ENCODE measurements at regions not wholly inside any gene's neighbourhood (a gene's known extent, or its start where the extent isn't known, plus 50 kb on each side); places are given as distances from the start of the nearest gene placed in this dataset.

DNA sequence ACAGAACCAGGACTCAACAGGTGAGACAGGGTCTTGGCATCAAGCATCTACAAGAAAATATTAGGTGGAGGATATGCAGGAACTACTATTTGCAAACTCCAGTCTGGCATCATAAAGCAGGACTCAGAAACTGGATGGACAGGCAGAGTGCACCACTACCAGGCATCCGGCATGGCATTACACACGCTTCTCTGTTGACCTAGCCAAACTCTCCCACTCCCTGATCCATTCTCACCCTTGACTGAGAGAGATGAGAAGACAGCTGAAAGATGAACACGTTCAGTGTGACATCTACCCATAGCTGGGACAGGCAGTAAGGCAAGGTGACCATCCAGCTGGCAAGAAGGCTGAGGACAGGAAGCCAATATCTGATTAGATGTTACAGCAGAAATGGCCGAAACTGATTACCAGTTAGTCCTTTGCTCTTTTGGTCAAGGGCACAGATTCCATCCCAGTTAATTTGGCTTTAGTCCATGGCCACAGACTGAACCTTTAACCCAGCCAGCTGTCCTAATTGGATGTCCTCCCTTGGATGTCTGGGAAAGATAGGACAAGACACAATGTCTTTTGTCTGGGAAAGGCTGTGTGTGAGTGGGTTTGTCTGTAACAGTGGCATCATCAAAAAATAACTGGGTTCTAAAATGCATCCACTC, 71.6 kb downstream of the BBS10 start:
- H3K9me3 ChIP-seq (ENCODE audit: insufficient read depth, low read depth): no peaks in the 10 kb centered on the region
- TF ChIP-seq, protein P1, sequence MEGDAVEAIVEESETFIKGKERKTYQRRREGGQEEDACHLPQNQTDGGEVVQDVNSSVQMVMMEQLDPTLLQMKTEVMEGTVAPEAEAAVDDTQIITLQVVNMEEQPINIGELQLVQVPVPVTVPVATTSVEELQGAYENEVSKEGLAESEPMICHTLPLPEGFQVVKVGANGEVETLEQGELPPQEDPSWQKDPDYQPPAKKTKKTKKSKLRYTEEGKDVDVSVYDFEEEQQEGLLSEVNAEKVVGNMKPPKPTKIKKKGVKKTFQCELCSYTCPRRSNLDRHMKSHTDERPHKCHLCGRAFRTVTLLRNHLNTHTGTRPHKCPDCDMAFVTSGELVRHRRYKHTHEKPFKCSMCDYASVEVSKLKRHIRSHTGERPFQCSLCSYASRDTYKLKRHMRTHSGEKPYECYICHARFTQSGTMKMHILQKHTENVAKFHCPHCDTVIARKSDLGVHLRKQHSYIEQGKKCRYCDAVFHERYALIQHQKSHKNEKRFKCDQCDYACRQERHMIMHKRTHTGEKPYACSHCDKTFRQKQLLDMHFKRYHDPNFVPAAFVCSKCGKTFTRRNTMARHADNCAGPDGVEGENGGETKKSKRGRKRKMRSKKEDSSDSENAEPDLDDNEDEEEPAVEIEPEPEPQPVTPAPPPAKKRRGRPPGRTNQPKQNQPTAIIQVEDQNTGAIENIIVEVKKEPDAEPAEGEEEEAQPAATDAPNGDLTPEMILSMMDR (conservative IDR thresholded peaks at IDR 0.05): no peak
- no peak for TF ChIP-seq EZH2 (IDR thresholded peaks at IDR 0.05; ENCODE audit: low read depth)
- no peak overlapping the region for H3K4me2 ChIP-seq
- no TSS peak for BruUV-seq (replicated peaks)
- H4K20me1 ChIP-seq (ENCODE audit: insufficient read depth): no peaks in the 10 kb centered on the region
- no peak for DNase-seq
- ChIA-PET POLR2A (ENCODE audit: unreplicated experiment) (no interaction called here), CTCF (no interaction called here)
- no peaks in the 10 kb centered on the region for H3K9me2 ChIP-seq (ENCODE audit: insufficient read depth)
- H2AFZ ChIP-seq: no peak overlapping the region
- H3K4me1 ChIP-seq (replicated peaks; ENCODE audit: insufficient read depth): no peaks in the 10 kb centered on the region
- intact Hi-C loops (cut with micrococcal nuclease; ENCODE audit: unreplicated experiment): no loop called here
- no peak overlapping the region for H3K27ac ChIP-seq
- H3F3A ChIP-seq (ENCODE audit: insufficient read depth, low read depth): no peaks in the 10 kb centered on the region
- H3K4me3 ChIP-seq: no peak overlapping the region
- H3K36me3 ChIP-seq (ENCODE audit: low read depth): no peaks in the 10 kb centered on the region
- no peaks in the 10 kb centered on the region for H3K27me3 ChIP-seq (ENCODE audit: insufficient read depth, low read depth)
- H3K79me2 ChIP-seq (ENCODE audit: low read depth): no peaks in the 10 kb centered on the region

DNA sequence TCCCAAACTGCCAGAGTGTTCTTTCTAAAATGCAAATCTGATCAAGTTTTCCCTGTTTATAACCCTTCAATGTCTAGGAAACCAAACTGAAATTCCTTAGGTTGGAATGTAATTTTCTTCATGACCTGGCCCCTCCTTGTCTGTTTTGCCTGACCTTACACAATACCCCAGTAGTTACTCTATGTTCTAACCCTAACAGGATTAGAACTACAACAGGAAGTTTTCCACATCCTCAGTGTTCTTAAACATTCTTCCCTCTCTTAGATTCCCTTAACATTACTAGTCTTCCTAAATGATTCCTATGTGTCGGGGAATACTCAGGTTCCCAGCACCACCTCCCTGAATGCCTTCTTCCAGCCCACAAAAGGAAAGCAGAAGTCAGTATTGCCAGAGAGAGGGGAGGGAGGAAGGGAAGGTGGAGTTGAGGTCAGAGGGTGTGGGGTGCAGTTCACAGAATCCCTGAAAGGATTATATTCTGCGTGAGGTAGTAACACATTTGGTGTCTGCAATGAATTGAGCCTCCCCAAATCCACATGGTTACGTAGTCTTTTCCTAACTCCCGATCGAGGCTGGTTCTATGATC, 72.6 kb downstream of the BBS10 start:
- no peak for TF ChIP-seq EZH2 (IDR thresholded peaks at IDR 0.05; ENCODE audit: low read depth)
- TF ChIP-seq, protein P1 (conservative IDR thresholded peaks at IDR 0.05): no peak
- CTCF ChIA-PET: no interaction called here
- BruUV-seq (replicated peaks): no TSS peak
- no peaks in the 10 kb centered on the region for H3K9me2 ChIP-seq (ENCODE audit: insufficient read depth)
- no peak for DNase-seq
- H4K20me1 ChIP-seq (ENCODE audit: insufficient read depth): no peaks in the 10 kb centered on the region
- no peaks in the 10 kb centered on the region for H3K79me2 ChIP-seq (ENCODE audit: low read depth)
- no peak overlapping the region for H3K4me3 ChIP-seq
- H3K4me1 ChIP-seq (replicated peaks; ENCODE audit: insufficient read depth): no peaks in the 10 kb centered on the region
- H3K4me2 ChIP-seq: no peak overlapping the region
- intact Hi-C loops (cut with micrococcal nuclease; ENCODE audit: unreplicated experiment): no loop called here
- no peak overlapping the region for H3K27ac ChIP-seq
- no peaks in the 10 kb centered on the region for H3K27me3 ChIP-seq (ENCODE audit: insufficient read depth, low read depth)
- POLR2A ChIA-PET (ENCODE audit: unreplicated experiment): no interaction called here
- no peaks in the 10 kb centered on the region for H3K36me3 ChIP-seq (ENCODE audit: low read depth)
- no peaks in the 10 kb centered on the region for H3K9me3 ChIP-seq (ENCODE audit: insufficient read depth, low read depth)
- no peaks in the 10 kb centered on the region for H3F3A ChIP-seq (ENCODE audit: insufficient read depth, low read depth)
- H2AFZ ChIP-seq: no peak overlapping the region

DNA sequence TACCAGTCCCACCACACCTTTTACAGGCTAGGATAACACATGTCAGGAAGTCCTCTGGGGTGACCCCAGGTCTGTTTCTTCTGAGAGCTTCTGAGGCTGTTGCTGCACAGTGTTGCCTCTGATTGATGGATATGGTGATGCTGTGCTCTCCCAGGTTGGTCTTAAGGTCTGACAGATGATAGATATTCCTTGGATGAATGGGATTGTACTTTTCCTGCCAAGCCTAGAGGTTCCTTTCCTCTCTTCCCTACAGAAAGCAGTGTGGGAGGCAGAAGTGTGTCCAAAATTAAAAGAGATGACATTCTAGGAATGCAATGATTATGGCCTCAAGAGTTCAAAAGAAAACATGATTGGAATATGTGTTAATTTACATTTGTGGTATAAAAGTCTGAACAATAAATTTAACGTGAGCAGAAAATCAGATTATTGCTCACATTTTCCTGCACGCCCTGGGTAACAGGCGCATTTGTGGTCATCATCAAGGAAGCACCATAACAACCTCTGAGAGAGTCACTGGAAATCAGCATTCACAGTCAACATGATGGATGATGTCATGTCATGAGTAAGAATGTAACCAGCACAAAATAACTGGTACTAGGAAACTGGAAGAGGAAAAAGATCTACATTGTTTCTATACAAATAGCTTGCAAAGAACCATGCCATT, 73.7 kb downstream of the BBS10 start:
- Histone ChIP-seq H3K36me3 (ENCODE audit: low read depth) (no peaks in the 10 kb centered on the region), H3K79me2 (ENCODE audit: low read depth) (no peaks in the 10 kb centered on the region), H3K4me2 (no peak overlapping the region), H3F3A (ENCODE audit: insufficient read depth, low read depth) (no peaks in the 10 kb centered on the region), H3K27me3 (ENCODE audit: insufficient read depth, low read depth) (no peaks in the 10 kb centered on the region), H3K9me2 (ENCODE audit: insufficient read depth) (no peaks in the 10 kb centered on the region), H3K9me3 (ENCODE audit: insufficient read depth, low read depth) (no peaks in the 10 kb centered on the region), H2AFZ (no peak overlapping the region), H3K27ac (no peak overlapping the region), H3K4me3 (no peak overlapping the region), H4K20me1 (ENCODE audit: insufficient read depth) (no peaks in the 10 kb centered on the region), H3K4me1 (replicated peaks; ENCODE audit: insufficient read depth) (no peaks in the 10 kb centered on the region)
- intact Hi-C loops (cut with micrococcal nuclease; ENCODE audit: unreplicated experiment): no loop called here
- no peak for TF ChIP-seq EZH2 (IDR thresholded peaks at IDR 0.05; ENCODE audit: low read depth)
- TF ChIP-seq, protein P1 (conservative IDR thresholded peaks at IDR 0.05): no peak
- DNase-seq: no peak
- POLR2A ChIA-PET (ENCODE audit: unreplicated experiment): no interaction called here
- BruUV-seq (replicated peaks): no TSS peak
- CTCF ChIA-PET: no interaction called here

All from PC-9 (cell line).